HepG2 (cell line): ENCODE measurements at regions not wholly inside any gene's neighbourhood (a gene's known extent, or its start where the extent isn't known, plus 50 kb on each side); places are given as distances from the start of the nearest gene placed in this dataset.

Source experiments
- ATAC-seq: fragments of 200-7000 bp; cut with Tn5 transposase; 3 replicates; pipeline ENCODE4 v1.9.1; 2020; ENCODE audit warnings: mild to moderate bottlenecking, moderate library complexity
- BruUV-seq: library from RNA; stranded (reverse); fragments of 400-500 nt; replicated peaks from 2 replicates; lab custom pipeline; 2021; lab: Mats Ljungman, UMichigan
- CTCF ChIA-PET: fragments of 300-600 bp; formaldehyde crosslinking; extraction: SDS; loops from one replicate; lab custom pipeline; 2021; ENCODE audit warnings: low total read pairs, inconsistent platforms, low intra/inter-chr PET ratio; lab: Yijun Ruan, JAX
- POLR2A ChIA-PET: fragments of 350-600 bp; sonication (Branson Sonifier 250); formaldehyde crosslinking; loops from one replicate; lab custom pipeline; 2020; ENCODE audit warnings: antibody characterized with exemption, inconsistent platforms; lab: Yijun Ruan, JAX
- DNase-seq: peaks from one replicate; pipeline ENCODE4 v3.0.0-alpha.2; 2015; ENCODE audit warnings: low spot score
- FAIRE-seq: peaks from 3 replicates; lab custom pipeline; 2011; peaks lifted over from hg19 to GRCh38; lab: Jason Lieb, UNC
- H2AFZ ChIP-seq: one replicate; pipeline ENCODE4 v1.6.1; 2011; ENCODE audit warnings: low read length, inconsistent platforms
- H3K27ac ChIP-seq: fragments of 300-600 bp; 3 replicates; pipeline ENCODE4 v1.8.0; 2011; ENCODE audit warnings: mixed run types, mild to moderate bottlenecking, mixed read lengths, low read length, inconsistent platforms; ENCODE audit not compliant: insufficient read depth; ENCODE audit errors: extremely low read length
- H3K27me3 ChIP-seq, 2 experiments: fragments of 200-600 bp in 1 of 2; 2 replicates in 1 of 2; 3 replicates in 1 of 2; pipeline versions ENCODE4 v1.6.0 to v1.8.0; 2011; ENCODE audit warnings: low read length in 2 of 2, mild to moderate bottlenecking in 2 of 2, moderate library complexity in 2 of 2, inconsistent platforms in 1 of 2; ENCODE audit not compliant: insufficient read depth in 2 of 2, control insufficient read depth in 1 of 2
- H3K36me3 ChIP-seq, 2 experiments: fragments of 200-600 bp in 1 of 2; replicated peaks in 1 of 2; 2 replicates in 1 of 2; 3 replicates in 1 of 2; pipeline versions ENCODE4 v1.5.1 to v1.8.0; 2011; ENCODE audit warnings: low read length in 2 of 2, inconsistent platforms in 1 of 2; ENCODE audit not compliant: insufficient read depth in 2 of 2, control insufficient read depth in 1 of 2
- H3K4me1 ChIP-seq: 2 replicates; pipeline ENCODE4 v1.5.1; 2012; ENCODE audit warnings: low read length, inconsistent platforms; ENCODE audit not compliant: insufficient read depth
- H3K4me2 ChIP-seq: 2 replicates; pipeline ENCODE4 v1.6.0; 2011; ENCODE audit warnings: low read depth, low read length, inconsistent platforms
- H3K4me3 ChIP-seq, 3 experiments: fragments of 200-600 bp in 1 of 3; sonication (generic), shearing (Covaris generic) in 1 of 3; replicated peaks in 1 of 3; 2 replicates each; pipeline ENCODE4 v1.5.1; 2011 to 2016; ENCODE audit warnings: low read length in 3 of 3, inconsistent platforms in 2 of 3, low read depth in 2 of 3, mild to moderate bottlenecking in 2 of 3, control low read depth in 1 of 3, mixed read lengths in 1 of 3; ENCODE audit not compliant: insufficient read depth in 1 of 3
- H3K79me2 ChIP-seq: one replicate; pipeline ENCODE4 v1.6.1; 2011; ENCODE audit warnings: low read length, inconsistent platforms; ENCODE audit not compliant: insufficient read depth
- H3K9ac ChIP-seq: 2 replicates; pipeline ENCODE4 v1.6.0; 2011; ENCODE audit warnings: mild to moderate bottlenecking, low read depth, low read length, inconsistent platforms; ENCODE audit not compliant: insufficient read depth
- H3K9me3 ChIP-seq: 2 replicates; pipeline ENCODE4 v1.5.1; 2012; ENCODE audit warnings: mild to moderate bottlenecking, low read length
- H4K20me1 ChIP-seq: 2 replicates; pipeline ENCODE4 v1.6.0; 2011; ENCODE audit warnings: inconsistent platforms, mild to moderate bottlenecking, low read length, moderate library complexity; ENCODE audit not compliant: insufficient read depth
- GZF1 ChIP-seq: sonication (generic); formaldehyde crosslinking; IDR thresholded peaks from 2 replicates; pipeline ENCODE4 v1.5.1; 2020; ENCODE audit warnings: mild to moderate bottlenecking, missing genetic modification reagents
- IKZF1 ChIP-seq: fragments of 450-650 bp; IDR thresholded peaks from 2 replicates; pipeline ENCODE4 v1.7.1; 2016
- NFE2L2 ChIP-seq: fragments of 150-350 bp; IDR thresholded peaks from 2 replicates; pipeline ENCODE4 v1.6.1; 2014; ENCODE audit warnings: low read length
- SKIL ChIP-seq: sonication (generic); formaldehyde crosslinking; IDR thresholded peaks from 2 replicates; pipeline ENCODE4 v1.8.0; 2022; ENCODE audit warnings: missing genetic modification reagents, mild to moderate bottlenecking, moderate library complexity, borderline replicate concordance
- THAP8 ChIP-seq: sonication (generic); formaldehyde crosslinking; IDR thresholded peaks from 2 replicates; pipeline ENCODE4 v1.5.1; 2020; ENCODE audit warnings: missing genetic modification reagents, mild to moderate bottlenecking, borderline replicate concordance
- ZFP1 ChIP-seq: IDR thresholded peaks from 2 replicates; pipeline ENCODE4 v1.6.1; 2016
- ZNF30 ChIP-seq: sonication (generic); formaldehyde crosslinking; IDR thresholded peaks from 2 replicates; pipeline ENCODE4 v1.5.0; 2020; ENCODE audit warnings: mild to moderate bottlenecking, missing genetic modification reagents
- ZNF326 ChIP-seq: sonication (generic); formaldehyde crosslinking; IDR thresholded peaks from 2 replicates; pipeline ENCODE4 v1.4.0; 2020; ENCODE audit warnings: missing genetic modification reagents, borderline replicate concordance
- ZNF414 ChIP-seq: sonication (generic); formaldehyde crosslinking; IDR thresholded peaks from 2 replicates; pipeline ENCODE4 v1.5.0; 2020; ENCODE audit warnings: missing genetic modification reagents
- ZNF550 ChIP-seq: sonication (generic); formaldehyde crosslinking; IDR thresholded peaks from 2 replicates; pipeline ENCODE4 v1.4.0; 2020; ENCODE audit warnings: mild to moderate bottlenecking, missing genetic modification reagents, borderline replicate concordance
- ZNF672 ChIP-seq: sonication (generic); formaldehyde crosslinking; IDR thresholded peaks from 2 replicates; pipeline ENCODE4 v1.8.1; 2022; ENCODE audit warnings: missing genetic modification reagents
- WGBS: methylation state at CpG from one replicate; pipeline ENCODE4 v1.1.6; 2017; ENCODE audit warnings: low lambda C conversion rate; 5-methylcytosine and 5-hydroxymethylcytosine counted together
- in situ Hi-C: cut with HindIII; loops from 2 replicates; pipeline ENCODE4 v1.10.0; 2017; ENCODE audit warnings: low pct_unique_long_range_greater_than_20kb; ENCODE audit not compliant: extremely low pct_ligation_motif_present
- intact Hi-C: fragments of 100-400 bp; cut with micrococcal nuclease; formaldehyde crosslinking; loops from one replicate; pipeline ENCODE4 v1.10.0; 2022; ENCODE audit not compliant: unreplicated experiment

- TF ChIP-seq SKIL (CRISPR knock-in tag) = no peak
Measured at GRCh38 chr20:59482351-59483187, 121.8 kb upstream of the PHACTR3 start (continued).

- H3K79me2 ChIP-seq = no peaks in the 10 kb centered on the region
- ChIA-PET CTCF (no interaction called here), POLR2A (no interaction called here)
- H3K4me1 ChIP-seq = no peaks in the 10 kb centered on the region
- H2AFZ ChIP-seq = no peak overlapping the region
- H3K36me3 ChIP-seq = no peaks in the 10 kb centered on the region
- no peak overlapping the region for H3K4me2 ChIP-seq
- peaks cover 6 to 52% of the 10 kb centered on the region in 2 experiments; a peak in 4 of 5 replicates for H3K27me3 ChIP-seq
- H3K4me3 ChIP-seq = no peak overlapping the region
- 7% methylated on average over 4 of the region's 5 CpGs for WGBS
- BruUV-seq = no TSS peak
- no peak for FAIRE-seq
- no peaks in the 10 kb centered on the region for H4K20me1 ChIP-seq
- no peak for TF ChIP-seq ZNF550 (CRISPR knock-in tag)
- no peak for TF ChIP-seq NFE2L2
- TF ChIP-seq ZNF326 (CRISPR knock-in tag) = no peak
- TF ChIP-seq GZF1 (CRISPR knock-in tag) = no peak
- no peak for TF ChIP-seq IKZF1
- no peak for TF ChIP-seq ZNF672 (CRISPR knock-in tag)
- no peak for TF ChIP-seq ZNF414
- TF ChIP-seq THAP8 (CRISPR knock-in tag) = no peak
- TF ChIP-seq ZNF30 (CRISPR knock-in tag) = no peak
- TF ChIP-seq ZFP1 (CRISPR knock-in tag) = no peak
- TF ChIP-seq, all 625 proteins: peak for 0
- H3K9me3 ChIP-seq = no peaks in the 10 kb centered on the region
- in situ Hi-C loops (no loop called here), intact Hi-C loops (no loop called here)
- no peak overlapping the region for H3K9ac ChIP-seq
- ATAC-seq (no peak), DNase-seq (no peak)
- H3K27ac ChIP-seq = no peak overlapping the region
Measured at GRCh38 chr20:59483481-59483880, 120.9 kb upstream of the PHACTR3 start.
